ENCODE measurements at regions not wholly inside any gene's neighbourhood (a gene's known extent, or its start where the extent isn't known, plus 50 kb on each side); places are given as distances from the start of the nearest gene placed in this dataset.
A peak's percentile ranks its signal among the peaks of the same experiment; 100 is the strongest.

- no peak for FAIRE-seq
Observed at GRCh38 chr18:5632041-5632440, 88.2 kb upstream of the EPB41L3 start.

GRCh38 chr18:5630900-5631413 lies 87.2 kb upstream of the EPB41L3 start:
- no peak for FAIRE-seq

GRCh38 chr18:5630057-5630899 lies 86.5 kb upstream of the EPB41L3 start:
- FAIRE-seq: no peak

- no peak for FAIRE-seq
Observed at GRCh38 chr18:5628512-5629255, 84.9 kb upstream of the EPB41L3 start.

GRCh38 chr18:5627776-5628511 lies 84.1 kb upstream of the EPB41L3 start:
- no peak for FAIRE-seq

- no peak for FAIRE-seq
Observed at GRCh38 chr18:5626130-5626880, 82.5 kb upstream of the EPB41L3 start.

GRCh38 chr18:5625076-5625475 lies 81.3 kb upstream of the EPB41L3 start:
- FAIRE-seq: no peak

GRCh38 chr18:5622905-5623304 lies 79.1 kb upstream of the EPB41L3 start:
- no peak for FAIRE-seq

- no peak for FAIRE-seq
Observed at GRCh38 chr18:5620289-5620688, 76.5 kb upstream of the EPB41L3 start.

GRCh38 chr18:5619376-5619775 lies 75.6 kb upstream of the EPB41L3 start:
- no peak for FAIRE-seq

- no peak for FAIRE-seq
Observed at GRCh38 chr18:5618047-5618688, 74.4 kb upstream of the EPB41L3 start.

- no peak for FAIRE-seq
Observed at GRCh38 chr18:5611221-5611620, 67.4 kb upstream of the EPB41L3 start.

- no peak for FAIRE-seq
Observed at GRCh38 chr18:5608846-5609245, 65.0 kb upstream of the EPB41L3 start.

GRCh38 chr18:5606951-5607350 lies 63.2 kb upstream of the EPB41L3 start:
- FAIRE-seq: no peak

GRCh38 chr18:5604778-5605177 lies 61.0 kb upstream of the EPB41L3 start:
- FAIRE-seq: no peak

- no peak for FAIRE-seq
Observed at GRCh38 chr18:5603153-5603552, 59.4 kb upstream of the EPB41L3 start.

GRCh38 chr18:5601188-5601624 lies 57.4 kb upstream of the EPB41L3 start:
- FAIRE-seq: no peak

- peak; percentile 93 for FAIRE-seq
Observed at GRCh38 chr18:5600378-5601071, 56.7 kb upstream of the EPB41L3 start.

- no peak for FAIRE-seq
Observed at GRCh38 chr18:5596585-5596984, 52.8 kb upstream of the EPB41L3 start.

All from A204.1 (cell line).